Neural cell (in vitro differentiated cells): ENCODE measurements at regions not wholly inside any gene's neighbourhood (a gene's known extent, or its start where the extent isn't known, plus 50 kb on each side); places are given as distances from the start of the nearest gene placed in this dataset.

Experiments used
- H2AFZ ChIP-seq: fragments of 200-600, 300-800 bp; sonication (generic), shearing (Covaris generic); 2 replicates; pipeline ENCODE4 v1.6.0; 2014; ENCODE audit warnings: low read depth, mild to moderate bottlenecking, antibody characterized with exemption, low read length, moderate library complexity
- H3F3A ChIP-seq: fragments of 200-600 bp; shearing (Covaris generic); 2 replicates; pipeline ENCODE4 v1.6.1; 2016; ENCODE audit warnings: mild to moderate bottlenecking, moderate library complexity, mixed read lengths, antibody characterized with exemption, low read length; ENCODE audit not compliant: insufficient read depth, poor library complexity, severe bottlenecking
- H3K27ac ChIP-seq: fragments of 200-600, 300-800 bp; sonication (generic), shearing (Covaris generic); 2 replicates; pipeline ENCODE4 v1.5.1; 2014; ENCODE audit warnings: mild to moderate bottlenecking, low read length, moderate library complexity
- H3K27me3 ChIP-seq: fragments of 300-800, 200-600 bp; sonication (generic), shearing (Covaris generic); 2 replicates; pipeline ENCODE4 v1.6.0; 2014; ENCODE audit warnings: mild to moderate bottlenecking, low read depth, low read length, moderate library complexity; ENCODE audit not compliant: insufficient read depth
- H3K36me3 ChIP-seq: fragments of 300-800, 200-600 bp; sonication (generic), shearing (Covaris generic); 2 replicates; pipeline ENCODE4 v1.5.1; 2014; ENCODE audit warnings: mild to moderate bottlenecking, antibody characterized with exemption, low read length, moderate library complexity; ENCODE audit not compliant: insufficient read depth
- H3K4me2 ChIP-seq: fragments of 300-800, 200-600 bp; sonication (generic), shearing (Covaris generic); 2 replicates; pipeline ENCODE4 v1.6.0; 2014; ENCODE audit warnings: mild to moderate bottlenecking, low read length
- H3K4me3 ChIP-seq: fragments of 300-800, 200-600 bp; sonication (generic), shearing (Covaris generic); 2 replicates; pipeline ENCODE4 v1.5.1; 2014; ENCODE audit warnings: mild to moderate bottlenecking, low read length, moderate library complexity
- H3K79me2 ChIP-seq: fragments of 200-600 bp; shearing (Covaris generic); replicated peaks from 2 replicates; pipeline ENCODE4 v1.6.0; 2014; ENCODE audit warnings: mild to moderate bottlenecking, low read length, moderate library complexity; ENCODE audit not compliant: insufficient read depth
- H3K9ac ChIP-seq: fragments of 300-800, 200-600 bp; sonication (generic), shearing (Covaris generic); 2 replicates; pipeline ENCODE4 v1.6.1; 2016; ENCODE audit warnings: mild to moderate bottlenecking, low read length, mixed read lengths
- H3K9me2 ChIP-seq: fragments of 200-600 bp; shearing (Covaris generic); 2 replicates; pipeline ENCODE4 v1.6.1; 2016; ENCODE audit warnings: mild to moderate bottlenecking, low read length, mixed read lengths; ENCODE audit not compliant: insufficient read depth
- H3K9me3 ChIP-seq: fragments of 200-600, 300-800 bp; sonication (generic), shearing (Covaris generic); 2 replicates; pipeline ENCODE4 v1.6.1; 2016; ENCODE audit warnings: mild to moderate bottlenecking, mixed run types, low read length, moderate library complexity, mixed read lengths
- H4K20me1 ChIP-seq: fragments of 200-600 bp; shearing (Covaris generic); 2 replicates; pipeline ENCODE4 v1.6.1; 2016; ENCODE audit warnings: mild to moderate bottlenecking, mixed run types; ENCODE audit not compliant: insufficient read depth
- EP300 ChIP-seq: fragments of 450-650 bp; conservative IDR thresholded peaks from 2 replicates; pipeline ENCODE4 v1.6.1; 2014; ENCODE audit warnings: antibody characterized with exemption, mild to moderate bottlenecking, moderate library complexity; ENCODE audit not compliant: poor library complexity, severe bottlenecking
- EZH2 ChIP-seq: fragments of 200-600, 300-800 bp; shearing (Covaris generic), sonication (generic); IDR thresholded peaks from 2 replicates; pipeline ENCODE4 v1.6.1; 2014; ENCODE audit warnings: antibody characterized with exemption, low read length, borderline replicate concordance, mild to moderate bottlenecking; ENCODE audit not compliant: insufficient read depth, poor library complexity, severe bottlenecking
- MXI1 ChIP-seq: fragments of 450-650 bp; conservative IDR thresholded peaks from 2 replicates; pipeline ENCODE4 v1.6.1; 2014; ENCODE audit warnings: antibody characterized with exemption, mild to moderate bottlenecking; ENCODE audit not compliant: poor library complexity, severe bottlenecking
- POLR2AphosphoS5 ChIP-seq: IDR thresholded peaks from 2 replicates; pipeline ENCODE4 v1.6.1; 2012
- RAD21 ChIP-seq: fragments of 450-650 bp; conservative IDR thresholded peaks from 2 replicates; pipeline ENCODE4 v1.6.1; 2014; ENCODE audit warnings: antibody characterized with exemption, mild to moderate bottlenecking, moderate library complexity
- SMC3 ChIP-seq: fragments of 450-650 bp; conservative IDR thresholded peaks from 2 replicates; pipeline ENCODE4 v1.6.1; 2014; ENCODE audit warnings: antibody characterized with exemption, mild to moderate bottlenecking, moderate library complexity; ENCODE audit not compliant: poor library complexity
- TAF1 ChIP-seq: IDR thresholded peaks from 2 replicates; pipeline ENCODE4 v1.6.1; 2012; ENCODE audit warnings: low read depth
- TF ChIP-seq, protein P1 (sequence below): fragments of 450-650 bp; IDR thresholded peaks from 2 replicates; pipeline ENCODE4 v1.5.1; 2014; ENCODE audit warnings: antibody characterized with exemption, mild to moderate bottlenecking, moderate library complexity; ENCODE audit not compliant: poor library complexity, severe bottlenecking
- TF ChIP-seq, protein P2 (sequence below): IDR thresholded peaks from 2 replicates; pipeline ENCODE4 v1.6.1; 2012; ENCODE audit warnings: borderline replicate concordance

DNA sequence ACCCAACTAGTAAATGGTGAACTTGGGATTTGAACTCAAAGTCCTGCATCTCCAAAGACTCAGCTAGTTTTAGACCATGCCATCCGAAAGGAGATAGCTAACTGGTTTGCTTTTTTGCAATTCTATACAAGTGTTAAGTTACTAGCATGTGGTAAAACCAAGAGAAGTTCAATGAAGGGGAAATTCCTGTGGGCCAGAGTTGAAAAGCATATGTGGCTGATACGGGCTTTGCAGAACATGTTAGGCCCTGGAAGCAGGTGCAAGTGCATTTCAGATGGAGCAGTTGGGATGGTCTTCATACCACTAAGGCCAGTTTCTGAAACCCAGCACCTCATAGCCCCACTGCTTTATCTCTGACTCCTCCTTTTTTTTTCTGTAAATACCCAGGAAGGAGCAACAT lies 620.9 kb downstream of the PLPP3 start:
- Histone ChIP-seq H2AFZ (no peak overlapping the region), H3K9me3 (no peaks in the 10 kb centered on the region), H3K79me2 (no peaks in the 10 kb centered on the region), H4K20me1 (no peaks in the 10 kb centered on the region), H3K4me3 (no peak overlapping the region), H3F3A (no peaks in the 10 kb centered on the region), H3K9me2 (no peaks in the 10 kb centered on the region), H3K4me2 (no peak overlapping the region), H3K27me3 (no peaks in the 10 kb centered on the region), H3K36me3 (no peaks in the 10 kb centered on the region), H3K27ac (no peak overlapping the region), H3K9ac (no peak overlapping the region)
- TF ChIP-seq EP300, result no peak
- TF ChIP-seq MXI1, result no peak
- TF ChIP-seq TAF1, result no peak
- TF ChIP-seq SMC3, result no peak
- TF ChIP-seq, protein P1, sequence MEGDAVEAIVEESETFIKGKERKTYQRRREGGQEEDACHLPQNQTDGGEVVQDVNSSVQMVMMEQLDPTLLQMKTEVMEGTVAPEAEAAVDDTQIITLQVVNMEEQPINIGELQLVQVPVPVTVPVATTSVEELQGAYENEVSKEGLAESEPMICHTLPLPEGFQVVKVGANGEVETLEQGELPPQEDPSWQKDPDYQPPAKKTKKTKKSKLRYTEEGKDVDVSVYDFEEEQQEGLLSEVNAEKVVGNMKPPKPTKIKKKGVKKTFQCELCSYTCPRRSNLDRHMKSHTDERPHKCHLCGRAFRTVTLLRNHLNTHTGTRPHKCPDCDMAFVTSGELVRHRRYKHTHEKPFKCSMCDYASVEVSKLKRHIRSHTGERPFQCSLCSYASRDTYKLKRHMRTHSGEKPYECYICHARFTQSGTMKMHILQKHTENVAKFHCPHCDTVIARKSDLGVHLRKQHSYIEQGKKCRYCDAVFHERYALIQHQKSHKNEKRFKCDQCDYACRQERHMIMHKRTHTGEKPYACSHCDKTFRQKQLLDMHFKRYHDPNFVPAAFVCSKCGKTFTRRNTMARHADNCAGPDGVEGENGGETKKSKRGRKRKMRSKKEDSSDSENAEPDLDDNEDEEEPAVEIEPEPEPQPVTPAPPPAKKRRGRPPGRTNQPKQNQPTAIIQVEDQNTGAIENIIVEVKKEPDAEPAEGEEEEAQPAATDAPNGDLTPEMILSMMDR, result no peak
- TF ChIP-seq EZH2, result no peak

DNA sequence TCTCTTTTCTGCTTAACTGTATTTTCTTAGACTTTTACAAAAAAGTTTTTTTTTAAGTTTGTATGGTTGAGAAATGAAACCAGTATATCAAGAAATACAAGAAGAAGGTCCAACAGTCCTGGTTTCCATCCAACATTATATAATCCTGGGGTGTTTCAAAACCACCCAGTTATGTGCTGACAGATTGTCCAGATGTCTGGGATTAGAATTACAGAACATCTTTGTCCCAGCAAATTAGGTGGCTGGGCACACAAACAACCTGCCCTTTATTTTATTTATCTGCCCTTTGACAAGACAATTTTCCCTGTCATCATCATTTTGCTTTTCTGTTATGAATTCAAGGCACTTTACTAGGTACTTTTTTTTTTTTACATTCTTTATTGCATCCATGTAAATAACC lies 622.1 kb downstream of the PLPP3 start:
- H3K27me3 ChIP-seq, result no peaks in the 10 kb centered on the region
- H2AFZ ChIP-seq, result no peak overlapping the region
- no peaks in the 10 kb centered on the region for H3K79me2 ChIP-seq
- no peak overlapping the region for H3K9ac ChIP-seq
- H3K4me2 ChIP-seq, result no peak overlapping the region
- H3K9me3 ChIP-seq, result no peaks in the 10 kb centered on the region
- no peaks in the 10 kb centered on the region for H4K20me1 ChIP-seq
- no peak for TF ChIP-seq MXI1
- TF ChIP-seq RAD21, result no peak
- TF ChIP-seq POLR2AphosphoS5, result no peak
- no peak for TF ChIP-seq EP300
- no peak for TF ChIP-seq EZH2
- TF ChIP-seq, protein P2, sequence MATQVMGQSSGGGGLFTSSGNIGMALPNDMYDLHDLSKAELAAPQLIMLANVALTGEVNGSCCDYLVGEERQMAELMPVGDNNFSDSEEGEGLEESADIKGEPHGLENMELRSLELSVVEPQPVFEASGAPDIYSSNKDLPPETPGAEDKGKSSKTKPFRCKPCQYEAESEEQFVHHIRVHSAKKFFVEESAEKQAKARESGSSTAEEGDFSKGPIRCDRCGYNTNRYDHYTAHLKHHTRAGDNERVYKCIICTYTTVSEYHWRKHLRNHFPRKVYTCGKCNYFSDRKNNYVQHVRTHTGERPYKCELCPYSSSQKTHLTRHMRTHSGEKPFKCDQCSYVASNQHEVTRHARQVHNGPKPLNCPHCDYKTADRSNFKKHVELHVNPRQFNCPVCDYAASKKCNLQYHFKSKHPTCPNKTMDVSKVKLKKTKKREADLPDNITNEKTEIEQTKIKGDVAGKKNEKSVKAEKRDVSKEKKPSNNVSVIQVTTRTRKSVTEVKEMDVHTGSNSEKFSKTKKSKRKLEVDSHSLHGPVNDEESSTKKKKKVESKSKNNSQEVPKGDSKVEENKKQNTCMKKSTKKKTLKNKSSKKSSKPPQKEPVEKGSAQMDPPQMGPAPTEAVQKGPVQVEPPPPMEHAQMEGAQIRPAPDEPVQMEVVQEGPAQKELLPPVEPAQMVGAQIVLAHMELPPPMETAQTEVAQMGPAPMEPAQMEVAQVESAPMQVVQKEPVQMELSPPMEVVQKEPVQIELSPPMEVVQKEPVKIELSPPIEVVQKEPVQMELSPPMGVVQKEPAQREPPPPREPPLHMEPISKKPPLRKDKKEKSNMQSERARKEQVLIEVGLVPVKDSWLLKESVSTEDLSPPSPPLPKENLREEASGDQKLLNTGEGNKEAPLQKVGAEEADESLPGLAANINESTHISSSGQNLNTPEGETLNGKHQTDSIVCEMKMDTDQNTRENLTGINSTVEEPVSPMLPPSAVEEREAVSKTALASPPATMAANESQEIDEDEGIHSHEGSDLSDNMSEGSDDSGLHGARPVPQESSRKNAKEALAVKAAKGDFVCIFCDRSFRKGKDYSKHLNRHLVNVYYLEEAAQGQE, result no peak
- TF ChIP-seq, protein P1, result no peak
- no peak for TF ChIP-seq SMC3
- no peak overlapping the region for H3K27ac ChIP-seq
- H3K36me3 ChIP-seq, result no peaks in the 10 kb centered on the region
- H3K9me2 ChIP-seq, result no peaks in the 10 kb centered on the region
- no peaks in the 10 kb centered on the region for H3F3A ChIP-seq
- no peak overlapping the region for H3K4me3 ChIP-seq
